Breast epithelium (tissue), 4 donors: ENCODE measurements at regions not wholly inside any gene's neighbourhood (a gene's known extent, or its start where the extent isn't known, plus 50 kb on each side); places are given as distances from the start of the nearest gene placed in this dataset.

Source experiments
- DNase-seq, 2 donors: peaks; one replicate each; pipeline ENCODE4 v3.0.0-alpha.2; 2019; ENCODE audit warnings: low spot score in 2 of 2
- H3K27ac ChIP-seq, 2 donors: fragments of 200-600 bp; sonication (generic) in 1 of 2; one replicate each; pipeline ENCODE4 v1.5.1; 2016 to 2019; ENCODE audit warnings: mild to moderate bottlenecking in 1 of 2
- H3K27me3 ChIP-seq, 2 donors: fragments of 200-600 bp; sonication (generic) in 1 of 2; one replicate each; pipeline versions ENCODE4 v1.5.1 to v1.6.0; 2017 to 2019; ENCODE audit warnings: control low read depth in 1 of 2, mild to moderate bottlenecking in 1 of 2
- H3K36me3 ChIP-seq: fragments of 200-600 bp; one replicate; pipeline ENCODE4 v1.5.1; 2019
- H3K4me1 ChIP-seq, 2 donors: fragments of 200-600 bp; sonication (generic); one replicate each; pipeline ENCODE4 v1.5.1; 2016 to 2019; ENCODE audit warnings: control low read depth in 1 of 2
- H3K4me3 ChIP-seq, 3 donors: fragments of 200-600 bp; sonication (generic); 1 replicate in 2 of 3; 2 replicates in 1 of 3; pipeline ENCODE4 v1.5.1; 2016 to 2019; ENCODE audit warnings: mild to moderate bottlenecking in 3 of 3, moderate library complexity in 2 of 3
- H3K9me3 ChIP-seq, 2 donors: fragments of 200-600 bp; sonication (generic) in 1 of 2; one replicate each; pipeline ENCODE4 v1.5.1; 2016 to 2019; ENCODE audit warnings: control low read depth in 1 of 2
- CTCF ChIP-seq, 3 donors: fragments of 450-650 bp; IDR thresholded peaks; one replicate each; pipeline ENCODE4 v1.5.1; 2016 to 2017; ENCODE audit warnings: antibody characterized with exemption in 3 of 3, mild to moderate bottlenecking in 3 of 3, moderate library complexity in 3 of 3
- POLR2A ChIP-seq: fragments of 450-650 bp; IDR thresholded peaks from one replicate; pipeline ENCODE4 v1.6.1; 2016; ENCODE audit warnings: antibody characterized with exemption, mild to moderate bottlenecking, moderate library complexity
- POLR2AphosphoS5 ChIP-seq, 3 donors: sonication (generic); formaldehyde crosslinking; IDR thresholded peaks; one replicate each; pipeline ENCODE4 v1.6.1; 2017; ENCODE audit warnings: antibody characterized with exemption in 3 of 3
- intact Hi-C: fragments of 100-400 bp; cut with DNase I; formaldehyde crosslinking; loops from one replicate; pipeline ENCODE4 v1.15.1; 2023; ENCODE audit warnings: low total_unique reads

DNA sequence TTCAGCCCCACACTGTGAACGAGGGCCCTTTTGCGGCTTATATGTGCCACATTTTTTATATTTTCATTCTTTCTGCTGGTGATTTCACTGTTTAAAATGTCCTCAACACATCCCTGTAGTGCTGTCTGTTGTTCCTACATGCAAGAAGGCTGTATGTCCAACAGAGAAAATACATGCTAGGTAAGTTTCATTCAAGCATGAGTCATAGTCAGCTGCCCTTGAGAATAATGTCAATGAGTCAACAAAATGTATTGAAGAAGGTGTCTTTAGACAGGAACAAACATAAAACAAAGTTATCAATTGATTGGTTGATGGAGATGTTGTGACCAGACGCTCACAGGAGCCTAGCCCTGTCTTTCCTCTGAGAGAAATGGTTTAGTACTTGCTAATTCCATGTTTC lies 553.4 kb downstream of the PLPP3 start:
- TF ChIP-seq POLR2A: no peak
- no peak for TF ChIP-seq POLR2AphosphoS5 (IDR thresholded peaks at IDR 0.05)
- TF ChIP-seq CTCF (IDR thresholded peaks at IDR 0.05): no peak
- no peaks in the 10 kb centered on the region for H3K4me1 ChIP-seq
- intact Hi-C loops: loop anchor here (5.0 kb wide), 1 partner anchor 979 kb away; no protein-coding TSS in a partner anchor
- no peak overlapping the region for H3K4me3 ChIP-seq
- H3K27ac ChIP-seq: no peak overlapping the region
- H3K36me3 ChIP-seq: no peaks in the 10 kb centered on the region
- DNase-seq: no peak
- no peaks in the 10 kb centered on the region for H3K9me3 ChIP-seq
- no peaks in the 10 kb centered on the region for H3K27me3 ChIP-seq

DNA sequence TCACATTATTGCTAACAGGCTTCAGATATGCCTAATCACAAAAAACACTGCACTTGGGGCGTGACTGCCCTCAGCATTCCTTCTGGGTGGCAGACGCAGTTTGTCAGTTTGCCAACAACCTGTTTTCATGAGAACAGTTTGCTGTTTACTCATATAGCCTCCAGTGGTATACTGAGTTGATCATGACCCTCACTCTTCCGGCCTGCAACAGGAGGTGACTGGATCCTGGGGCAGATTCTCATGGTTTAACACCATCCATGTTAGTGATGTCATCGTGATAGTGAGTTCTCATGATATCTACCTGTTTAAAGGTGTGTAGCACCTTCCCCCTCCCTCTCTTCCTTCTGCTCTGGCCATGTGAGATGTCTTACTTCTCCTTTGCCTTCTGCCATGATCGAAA lies 555.2 kb downstream of the PLPP3 start:
- H3K27me3 ChIP-seq: no peaks in the 10 kb centered on the region
- H3K4me3 ChIP-seq: no peak overlapping the region
- DNase-seq: no peak
- H3K4me1 ChIP-seq: no peaks in the 10 kb centered on the region
- no peaks in the 10 kb centered on the region for H3K9me3 ChIP-seq
- intact Hi-C loops: no loop called here
- H3K36me3 ChIP-seq: no peaks in the 10 kb centered on the region
- H3K27ac ChIP-seq: no peak overlapping the region
- no peak for TF ChIP-seq POLR2AphosphoS5 (IDR thresholded peaks at IDR 0.05)
- no peak for TF ChIP-seq POLR2A
- TF ChIP-seq CTCF (IDR thresholded peaks at IDR 0.05): no peak

- H3K4me3 ChIP-seq: no peak overlapping the region
- intact Hi-C loops: no loop called here
- no peaks in the 10 kb centered on the region for H3K36me3 ChIP-seq
- H3K27ac ChIP-seq: no peak overlapping the region
- H3K27me3 ChIP-seq: no peaks in the 10 kb centered on the region
- H3K9me3 ChIP-seq: no peaks in the 10 kb centered on the region
- DNase-seq: no peak
- no peaks in the 10 kb centered on the region for H3K4me1 ChIP-seq
- TF ChIP-seq POLR2A (no peak), CTCF (IDR thresholded peaks at IDR 0.05) (no peak)
Measured at GRCh38 chr1:56019922-56020321, 559.4 kb downstream of the PLPP3 start.

DNA sequence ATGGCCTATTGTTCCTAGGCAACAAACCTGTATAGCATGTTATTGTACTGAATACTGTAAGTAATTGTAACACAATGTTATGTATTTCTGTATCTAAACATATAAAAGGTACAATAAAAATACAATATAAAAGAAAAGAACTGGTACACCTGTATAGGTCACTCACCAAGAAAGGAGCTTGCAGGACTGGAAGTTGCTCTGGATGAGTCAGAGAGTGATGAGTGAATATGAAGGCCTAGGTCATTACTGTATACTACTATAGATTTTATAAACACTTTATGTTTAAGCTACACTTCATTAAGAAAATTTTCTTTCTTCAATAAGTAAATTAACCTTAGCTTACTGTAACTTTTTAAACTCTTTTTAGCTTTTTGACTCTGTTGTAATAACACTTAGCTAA lies 559.9 kb downstream of the PLPP3 start:
- intact Hi-C loops: no loop called here
- H3K36me3 ChIP-seq: no peaks in the 10 kb centered on the region
- DNase-seq: no peak
- H3K4me3 ChIP-seq: no peak overlapping the region
- H3K9me3 ChIP-seq: no peaks in the 10 kb centered on the region
- no peak overlapping the region for H3K27ac ChIP-seq
- TF ChIP-seq POLR2AphosphoS5 (IDR thresholded peaks at IDR 0.05): no peak
- no peak for TF ChIP-seq POLR2A
- TF ChIP-seq CTCF (IDR thresholded peaks at IDR 0.05): no peak
- H3K27me3 ChIP-seq: no peaks in the 10 kb centered on the region
- no peaks in the 10 kb centered on the region for H3K4me1 ChIP-seq

GRCh38 chr1:56017336-56017735 lies 562.0 kb downstream of the PLPP3 start:
- TF ChIP-seq CTCF (IDR thresholded peaks at IDR 0.05): no peak
- no peak for TF ChIP-seq POLR2AphosphoS5 (IDR thresholded peaks at IDR 0.05)
- no peak for TF ChIP-seq POLR2A
- Histone ChIP-seq H3K4me1 (no peaks in the 10 kb centered on the region), H3K36me3 (no peaks in the 10 kb centered on the region), H3K9me3 (no peaks in the 10 kb centered on the region), H3K27me3 (no peaks in the 10 kb centered on the region), H3K27ac (no peak overlapping the region), H3K4me3 (no peak overlapping the region)
- no peak for DNase-seq
- intact Hi-C loops: no loop called here
